GM20000 (cell line): ENCODE measurements at regions not wholly inside any gene's neighbourhood (a gene's known extent, or its start where the extent isn't known, plus 50 kb on each side); places are given as distances from the start of the nearest gene placed in this dataset.

Experiments used
- DNase-seq: peaks from one replicate; pipeline ENCODE4 v3.0.0; 2012; ENCODE audit warnings: low spot score
- TF ChIP-seq, protein P1 (sequence below): IDR thresholded peaks from 2 replicates; pipeline ENCODE4 v1.5.1; 2012; ENCODE audit warnings: mild to moderate bottlenecking, control low read depth; ENCODE audit errors: extremely low read depth, missing control alignments

DNA sequence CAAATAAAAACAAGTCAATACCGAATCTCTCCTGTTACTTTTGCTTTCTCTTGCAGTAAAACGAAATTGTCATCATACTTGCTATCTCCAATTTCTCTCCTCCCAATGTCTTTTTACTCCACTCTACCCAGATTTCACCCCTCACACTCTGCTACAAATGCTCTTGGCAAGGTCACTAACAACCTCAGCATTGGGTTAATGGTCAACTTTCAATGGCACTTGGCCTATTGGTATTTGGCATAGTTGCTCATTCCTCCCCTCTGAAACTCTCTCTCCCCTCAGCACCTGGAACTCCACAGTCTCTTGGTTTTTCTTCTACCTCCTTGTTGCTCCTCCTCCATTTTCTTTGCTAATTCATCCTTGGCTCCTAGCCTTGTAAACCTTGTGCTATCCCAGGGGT lies 367.3 kb downstream of the PTPRU start:
- DNase-seq: no peak
- TF ChIP-seq, protein P1, sequence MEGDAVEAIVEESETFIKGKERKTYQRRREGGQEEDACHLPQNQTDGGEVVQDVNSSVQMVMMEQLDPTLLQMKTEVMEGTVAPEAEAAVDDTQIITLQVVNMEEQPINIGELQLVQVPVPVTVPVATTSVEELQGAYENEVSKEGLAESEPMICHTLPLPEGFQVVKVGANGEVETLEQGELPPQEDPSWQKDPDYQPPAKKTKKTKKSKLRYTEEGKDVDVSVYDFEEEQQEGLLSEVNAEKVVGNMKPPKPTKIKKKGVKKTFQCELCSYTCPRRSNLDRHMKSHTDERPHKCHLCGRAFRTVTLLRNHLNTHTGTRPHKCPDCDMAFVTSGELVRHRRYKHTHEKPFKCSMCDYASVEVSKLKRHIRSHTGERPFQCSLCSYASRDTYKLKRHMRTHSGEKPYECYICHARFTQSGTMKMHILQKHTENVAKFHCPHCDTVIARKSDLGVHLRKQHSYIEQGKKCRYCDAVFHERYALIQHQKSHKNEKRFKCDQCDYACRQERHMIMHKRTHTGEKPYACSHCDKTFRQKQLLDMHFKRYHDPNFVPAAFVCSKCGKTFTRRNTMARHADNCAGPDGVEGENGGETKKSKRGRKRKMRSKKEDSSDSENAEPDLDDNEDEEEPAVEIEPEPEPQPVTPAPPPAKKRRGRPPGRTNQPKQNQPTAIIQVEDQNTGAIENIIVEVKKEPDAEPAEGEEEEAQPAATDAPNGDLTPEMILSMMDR: no peak

DNA sequence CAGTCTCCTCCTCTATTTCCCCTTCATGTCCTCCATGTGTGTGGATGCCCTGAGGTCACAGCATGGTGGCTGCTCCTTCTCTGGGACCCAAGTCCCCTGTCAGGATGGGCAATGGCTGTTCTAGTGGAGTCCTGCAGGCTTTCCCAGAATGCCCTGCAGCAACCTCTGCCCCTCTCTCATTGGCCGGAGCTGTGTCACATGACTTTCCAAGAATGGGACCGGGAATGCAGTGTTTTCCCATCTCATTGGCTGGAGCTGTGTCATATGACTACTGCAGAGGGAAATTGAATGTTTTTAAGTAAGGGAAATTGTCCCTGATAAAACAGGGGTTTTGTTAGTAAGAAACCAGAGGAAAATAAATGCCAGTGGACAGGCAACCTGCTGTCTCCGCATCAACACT lies 365.9 kb downstream of the PTPRU start:
- TF ChIP-seq, protein P1: no peak
- no peak for DNase-seq

DNA sequence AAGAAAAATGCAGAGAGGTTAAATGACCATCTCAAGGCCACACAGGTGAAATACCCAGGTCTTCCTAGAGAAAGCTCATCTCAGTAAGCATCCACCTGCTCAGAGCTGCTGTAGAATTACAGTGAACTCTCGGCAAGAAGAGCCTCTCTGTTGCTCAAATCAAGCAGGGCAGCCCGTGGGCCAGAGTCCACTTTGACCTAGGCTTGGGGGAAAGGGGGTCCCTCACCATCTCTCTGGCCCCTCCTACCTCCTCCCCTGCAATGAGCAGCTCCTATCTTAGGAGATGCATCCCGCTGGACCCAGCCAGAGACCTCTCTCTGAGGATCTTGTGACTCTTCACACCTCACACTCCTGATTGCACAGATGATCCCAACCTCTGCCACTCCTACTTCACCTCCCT lies 364.7 kb downstream of the PTPRU start:
- DNase-seq: no peak
- TF ChIP-seq, protein P1: no peak

DNA sequence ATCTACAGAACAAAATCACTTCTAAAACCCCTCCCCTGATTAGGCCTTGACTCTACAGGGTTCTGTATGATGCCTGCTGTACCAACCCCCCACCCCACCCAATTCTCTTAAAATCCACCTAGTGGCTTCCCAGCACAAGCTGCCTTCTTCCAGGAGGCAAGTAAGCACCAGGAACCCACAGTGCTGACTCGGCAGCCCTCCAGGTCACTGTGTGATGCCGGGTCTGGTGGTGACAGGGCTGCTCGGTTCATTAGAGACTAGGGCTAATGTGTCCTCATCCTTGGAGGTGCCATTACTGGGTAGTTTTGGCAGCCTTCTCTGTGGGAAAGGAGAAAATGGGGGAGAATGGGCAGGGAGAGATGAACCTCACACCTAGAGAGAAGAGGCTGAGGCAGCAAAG lies 363.5 kb downstream of the PTPRU start:
- TF ChIP-seq, protein P1: no peak
- no peak for DNase-seq

DNA sequence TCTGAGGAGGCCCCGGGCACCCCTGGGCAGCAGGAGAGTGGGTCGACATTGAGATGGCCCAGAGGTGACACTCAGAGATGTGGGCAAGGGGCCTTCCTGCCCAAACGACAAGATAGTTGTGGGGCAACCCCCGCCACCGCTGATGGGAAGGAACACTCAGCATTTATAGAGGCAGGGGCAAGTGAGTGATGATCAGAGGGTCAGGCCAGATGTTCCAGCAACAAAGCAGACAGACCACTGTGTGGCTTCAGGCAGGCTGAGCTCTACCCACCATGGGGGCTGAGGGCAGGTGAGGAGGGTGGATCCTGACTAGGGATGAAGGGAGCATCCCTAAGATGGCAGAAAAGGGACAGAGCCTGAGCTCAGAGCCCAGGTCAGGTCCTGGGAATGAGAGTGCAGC lies 362.7 kb downstream of the PTPRU start:
- no peak for DNase-seq
- TF ChIP-seq, protein P1: no peak

DNA sequence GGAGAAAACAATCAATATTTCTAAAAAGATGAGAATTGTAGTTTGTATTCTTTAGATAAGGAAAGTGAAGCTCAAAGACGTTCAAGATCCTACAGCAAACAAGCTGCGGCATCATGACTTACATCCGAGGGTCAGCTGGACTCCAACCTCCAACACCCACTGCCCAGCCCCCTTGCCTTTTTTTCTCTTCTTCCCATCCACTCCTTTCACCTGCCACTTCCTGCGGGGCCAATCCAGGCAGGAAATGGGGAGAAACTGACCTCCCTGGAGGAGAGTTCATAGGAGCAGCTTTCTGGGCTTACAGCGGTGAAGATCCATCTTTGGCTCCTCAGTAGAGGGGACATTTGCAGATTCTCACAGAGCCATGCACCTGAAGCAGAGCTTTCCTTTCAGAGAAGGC lies 361.5 kb downstream of the PTPRU start:
- DNase-seq: no peak
- TF ChIP-seq, protein P1: no peak

DNA sequence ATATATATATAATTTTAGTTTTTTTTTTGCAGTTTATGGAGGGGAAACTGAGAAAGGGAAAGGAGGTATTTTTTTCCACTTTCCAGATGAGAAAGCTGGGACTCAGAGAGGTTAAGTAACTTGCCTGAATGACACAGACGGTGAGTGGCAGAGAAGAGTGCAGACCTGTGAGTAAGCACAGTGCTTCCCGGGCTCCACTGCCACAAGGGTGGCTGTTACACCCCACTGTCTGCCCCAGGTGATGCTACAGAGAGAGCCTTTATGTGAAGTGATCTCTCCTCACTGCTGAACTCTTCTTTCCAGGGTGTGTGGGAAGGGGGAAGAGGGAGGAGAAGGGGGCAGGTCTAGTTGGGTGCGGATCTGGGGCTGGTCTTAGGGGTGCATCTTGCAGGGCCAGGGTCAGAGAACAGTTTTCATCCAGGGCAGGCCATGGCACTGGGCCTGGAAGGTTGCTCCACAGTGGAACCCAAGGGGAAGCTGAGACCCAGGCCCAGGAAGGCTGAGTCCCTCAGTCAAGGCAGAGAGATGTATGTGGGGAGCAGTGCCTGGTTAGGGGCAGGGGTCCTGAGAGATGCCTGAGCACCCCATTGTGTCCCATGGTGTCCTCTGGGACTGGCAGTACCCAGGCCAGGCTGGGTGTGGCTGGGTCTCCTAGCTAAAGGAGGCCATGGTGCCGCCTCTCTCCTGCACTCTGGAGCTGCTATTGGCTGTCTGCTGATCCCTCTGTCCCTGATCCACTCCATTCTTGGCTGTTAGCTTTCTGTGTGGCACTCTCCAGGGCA lies 357.5 kb downstream of the PTPRU start:
- DNase-seq: no peak
- TF ChIP-seq, protein P1: no peak
